ENCODE measurements at regions not wholly inside any gene's neighbourhood (a gene's known extent, or its start where the extent isn't known, plus 50 kb on each side); places are given as distances from the start of the nearest gene placed in this dataset.
"Not testable (repeated sequence)": the region's sequence is repeated elsewhere in the genome, so short reads cannot be mapped to it uniquely, and the experiment has no call there.

DNA sequence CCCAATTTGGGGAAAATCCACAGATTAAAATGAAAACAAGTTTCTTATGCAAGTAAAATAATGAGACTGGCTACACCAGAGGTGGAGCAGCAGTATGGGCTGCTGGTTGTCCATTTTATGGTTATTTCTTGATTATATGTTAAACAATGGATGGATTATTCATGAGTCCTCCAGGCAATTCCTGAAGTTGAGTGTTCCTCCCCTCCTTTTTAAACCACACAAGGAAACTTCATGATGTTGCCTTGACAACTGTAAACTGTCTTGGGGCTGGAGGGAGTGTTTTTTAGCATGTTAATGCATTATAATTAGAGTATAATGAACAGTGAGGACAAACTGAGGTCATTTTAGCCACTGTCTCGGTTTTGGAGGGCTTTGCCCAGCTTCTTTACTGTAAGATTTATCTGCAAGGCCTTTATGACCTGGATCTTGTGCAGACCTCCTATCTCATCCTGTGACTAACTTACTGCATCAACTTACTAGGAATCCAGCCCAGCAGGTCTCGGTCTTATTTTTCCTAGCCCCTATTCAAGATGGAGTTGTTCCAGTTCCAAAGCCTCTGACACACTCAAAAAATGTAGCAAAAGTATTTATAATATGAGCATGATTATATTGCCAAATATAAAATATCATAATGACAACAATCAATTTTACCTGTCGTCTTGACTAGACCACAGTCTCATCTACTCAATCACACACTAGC, 534.0 kb downstream of the TMEM121 start:
- Histone ChIP-seq H3K27ac (no peak overlapping the region), H3K27me3 (peaks cover 0 to 39% (median 0%) of the 10 kb centered on the region in 4 donors), H3K36me3 (no peaks in the 10 kb centered on the region), H3K9me3 (no peaks in the 10 kb centered on the region), H3K4me1 (no peaks in the 10 kb centered on the region), H3K4me3 (no peak overlapping the region)
- 46 to 58% methylated on average over 3 of the region's 3 CpGs for WGBS, 2 donors
- intact Hi-C loops (cut with DNase I) = no loop called here
- TF ChIP-seq, protein P1, sequence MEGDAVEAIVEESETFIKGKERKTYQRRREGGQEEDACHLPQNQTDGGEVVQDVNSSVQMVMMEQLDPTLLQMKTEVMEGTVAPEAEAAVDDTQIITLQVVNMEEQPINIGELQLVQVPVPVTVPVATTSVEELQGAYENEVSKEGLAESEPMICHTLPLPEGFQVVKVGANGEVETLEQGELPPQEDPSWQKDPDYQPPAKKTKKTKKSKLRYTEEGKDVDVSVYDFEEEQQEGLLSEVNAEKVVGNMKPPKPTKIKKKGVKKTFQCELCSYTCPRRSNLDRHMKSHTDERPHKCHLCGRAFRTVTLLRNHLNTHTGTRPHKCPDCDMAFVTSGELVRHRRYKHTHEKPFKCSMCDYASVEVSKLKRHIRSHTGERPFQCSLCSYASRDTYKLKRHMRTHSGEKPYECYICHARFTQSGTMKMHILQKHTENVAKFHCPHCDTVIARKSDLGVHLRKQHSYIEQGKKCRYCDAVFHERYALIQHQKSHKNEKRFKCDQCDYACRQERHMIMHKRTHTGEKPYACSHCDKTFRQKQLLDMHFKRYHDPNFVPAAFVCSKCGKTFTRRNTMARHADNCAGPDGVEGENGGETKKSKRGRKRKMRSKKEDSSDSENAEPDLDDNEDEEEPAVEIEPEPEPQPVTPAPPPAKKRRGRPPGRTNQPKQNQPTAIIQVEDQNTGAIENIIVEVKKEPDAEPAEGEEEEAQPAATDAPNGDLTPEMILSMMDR (IDR thresholded peaks at IDR 0.05) = no peak
- no peak for TF ChIP-seq POLR2A (IDR thresholded peaks at IDR 0.05)
- no peak for DNase-seq

DNA sequence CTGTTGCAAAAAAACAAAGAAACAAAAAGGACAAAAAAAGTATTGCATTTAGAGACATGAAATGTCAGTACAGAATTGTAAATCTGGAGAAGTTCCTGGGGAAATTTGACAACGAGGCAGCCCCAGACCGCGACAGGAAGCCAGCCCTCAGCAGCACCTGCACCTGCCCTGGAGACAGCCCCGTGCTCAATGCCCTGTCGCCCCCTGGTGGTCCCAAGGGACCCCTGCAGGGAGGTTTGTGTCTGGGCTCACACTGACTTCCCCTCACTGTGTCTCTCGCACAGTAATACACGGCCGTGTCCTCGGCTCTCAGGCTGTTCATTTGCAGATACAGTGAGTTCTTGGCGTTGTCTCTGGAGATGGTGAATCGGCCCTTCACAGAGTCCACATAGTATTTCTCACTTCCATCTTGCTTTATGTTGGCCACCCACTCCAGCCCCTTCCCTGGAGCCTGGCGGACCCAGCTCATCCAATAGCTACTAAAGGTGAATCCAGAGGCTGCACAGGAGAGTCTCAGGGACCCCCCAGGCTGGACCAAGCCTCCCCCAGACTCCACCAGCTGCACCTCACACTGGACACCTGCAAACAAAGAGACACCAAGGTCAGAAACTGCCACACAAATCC, 535.6 kb downstream of the TMEM121 start:
- WGBS, 2 donors = 29 to 42% methylated on average over 7 to 9 of the region's 12 CpGs
- H3K27ac ChIP-seq; H3K4me1 ChIP-seq; H3K9me3 ChIP-seq; H3K36me3 ChIP-seq; intact Hi-C loops (cut with DNase I); DNase-seq; H3K4me3 ChIP-seq: not testable (repeated sequence)
- H3K27me3 ChIP-seq = peaks cover 0 to 39% (median 0%) of the 10 kb centered on the region in 4 donors
- TF ChIP-seq, protein P1 (IDR thresholded peaks at IDR 0.05) = peak in 2 of 6 experiments; percentile 17 to 27

DNA sequence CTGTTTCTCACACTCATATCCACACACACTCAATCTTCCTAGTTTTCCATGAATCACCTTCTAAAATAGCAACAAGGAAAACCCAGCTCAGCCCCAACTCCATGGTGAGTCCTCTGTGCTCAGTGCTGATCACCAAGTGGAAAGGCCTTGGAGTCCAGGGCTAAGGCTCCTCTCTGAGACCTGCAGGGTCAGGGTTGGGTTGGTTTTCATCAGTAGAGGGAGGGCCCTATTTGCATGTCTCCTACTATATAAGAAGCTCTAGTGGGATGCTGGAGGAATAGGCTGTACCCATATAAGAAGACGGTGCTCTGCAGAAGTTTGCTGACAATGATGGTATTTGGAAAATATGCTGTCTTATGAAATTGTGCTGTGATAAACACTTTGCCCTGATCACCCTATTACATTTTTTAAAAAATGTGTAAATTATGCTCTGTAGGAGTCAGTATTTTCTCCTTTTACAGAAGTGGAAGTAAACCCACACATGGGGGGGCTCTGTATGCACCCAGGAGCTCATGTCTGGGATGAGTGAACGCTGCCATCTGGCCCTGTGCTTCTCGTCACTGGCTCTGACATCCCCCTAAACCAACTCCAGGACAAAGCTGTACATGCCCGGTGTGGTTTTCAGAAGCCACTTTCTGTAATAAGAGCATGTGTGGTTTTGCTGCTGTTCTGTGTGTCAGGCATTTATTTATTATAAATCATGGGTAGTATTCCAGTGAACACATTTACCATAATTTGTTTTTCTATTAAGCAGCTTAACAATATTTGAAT, 536.3 kb downstream of the TMEM121 start:
- Histone ChIP-seq H3K4me3 (no peak overlapping the region), H3K4me1 (no peaks in the 10 kb centered on the region), H3K27ac (no peak overlapping the region), H3K9me3 (no peaks in the 10 kb centered on the region), H3K36me3 (no peaks in the 10 kb centered on the region), H3K27me3 (peaks cover 0 to 37% (median 0%) of the 10 kb centered on the region in 4 donors)
- WGBS, 2 donors = 49 to 76% methylated on average over 4 of the region's 4 CpGs
- intact Hi-C loops (cut with DNase I) = no loop called here
- TF ChIP-seq, protein P1 (IDR thresholded peaks at IDR 0.05) = no peak
- TF ChIP-seq POLR2A (IDR thresholded peaks at IDR 0.05) = no peak
- DNase-seq = no peak

DNA sequence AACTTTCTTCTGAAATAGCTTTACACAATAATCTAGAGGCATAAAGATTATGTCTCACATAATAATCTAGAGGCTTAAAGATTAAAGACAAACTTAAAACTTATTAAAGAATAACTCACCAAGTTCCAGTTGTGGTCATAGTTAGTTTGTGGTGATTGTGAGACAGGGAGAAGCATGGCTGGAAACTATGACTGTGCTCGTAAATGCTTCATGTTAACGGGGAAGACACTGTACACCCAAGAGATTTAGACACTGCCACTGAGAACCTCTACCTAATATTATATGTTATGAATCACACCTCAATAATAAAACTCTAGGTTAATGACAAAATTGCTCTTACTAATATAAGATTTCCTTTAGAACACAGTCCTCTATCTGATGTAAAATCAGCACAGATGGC, 541.6 kb downstream of the TMEM121 start:
- intact Hi-C loops (cut with DNase I) = no loop called here
- no peaks in the 10 kb centered on the region for H3K4me1 ChIP-seq
- no peak overlapping the region for H3K27ac ChIP-seq
- TF ChIP-seq POLR2A (IDR thresholded peaks at IDR 0.05) = no peak
- TF ChIP-seq, protein P1 (IDR thresholded peaks at IDR 0.05) = no peak
- peaks cover 0 to 14% (median 0%) of the 10 kb centered on the region in 4 donors for H3K27me3 ChIP-seq
- no peak for DNase-seq
- no peak overlapping the region for H3K4me3 ChIP-seq
- H3K36me3 ChIP-seq = no peaks in the 10 kb centered on the region
- no peaks in the 10 kb centered on the region for H3K9me3 ChIP-seq
- WGBS, 2 donors = 70 to 80% methylated on average over 2 of the region's 2 CpGs
